Suprapubic skin (tissue), 4 donors: ENCODE measurements at regions not wholly inside any gene's neighbourhood (a gene's known extent, or its start where the extent isn't known, plus 50 kb on each side); places are given as distances from the start of the nearest gene placed in this dataset.

ENCODE experiments used
- CTCF ChIP-seq, 2 donors: fragments of 200-600 bp in 1 of 2; fragments of 450-650 bp in 1 of 2; sonication (generic) in 1 of 2; IDR thresholded peaks; one replicate each; pipeline ENCODE4 v1.5.1; 2016 to 2019; ENCODE audit warnings: antibody characterized with exemption in 2 of 2, mild to moderate bottlenecking in 1 of 2, moderate library complexity in 1 of 2
- EP300 ChIP-seq: sonication (generic); formaldehyde crosslinking; IDR thresholded peaks from one replicate; pipeline ENCODE4 v1.6.1; 2017; ENCODE audit warnings: antibody characterized with exemption
- POLR2A ChIP-seq, 2 donors: fragments of 450-650 bp; IDR thresholded peaks; one replicate each; pipeline ENCODE4 v1.6.1; 2017; ENCODE audit warnings: antibody characterized with exemption in 2 of 2, mild to moderate bottlenecking in 2 of 2, moderate library complexity in 2 of 2
- POLR2AphosphoS5 ChIP-seq, 3 donors: sonication (generic); formaldehyde crosslinking; IDR thresholded peaks; one replicate each; pipeline ENCODE4 v1.6.1; 2017; ENCODE audit warnings: antibody characterized with exemption in 3 of 3

GRCh38 chr14:54175298-54175942, 218.8 kb upstream of the BMP4 start:
- peak; percentile 61 to 82 for TF ChIP-seq CTCF (IDR thresholded peaks at IDR 0.05)
- no peak for TF ChIP-seq EP300
- no peak for TF ChIP-seq POLR2A (IDR thresholded peaks at IDR 0.05)
- TF ChIP-seq POLR2AphosphoS5 (IDR thresholded peaks at IDR 0.05): no peak
